ENCODE measurements at regions not wholly inside any gene's neighbourhood (a gene's known extent, or its start where the extent isn't known, plus 50 kb on each side); places are given as distances from the start of the nearest gene placed in this dataset.

GRCh38 chr6:62670490-62671223, 384.6 kb upstream of the KHDRBS2 start:
- DNase-seq, result no peak

- no peak for DNase-seq
Observed at GRCh38 chr6:62669831-62670230, 383.8 kb upstream of the KHDRBS2 start.

GRCh38 chr6:62652692-62653328, 366.8 kb upstream of the KHDRBS2 start:
- no peak for DNase-seq

- DNase-seq, result no peak
Observed at GRCh38 chr6:62645274-62645673, 359.2 kb upstream of the KHDRBS2 start.

GRCh38 chr6:62640749-62641148, 354.7 kb upstream of the KHDRBS2 start:
- peak in 1 of 2 experiments; percentile 5 for DNase-seq

DNA sequence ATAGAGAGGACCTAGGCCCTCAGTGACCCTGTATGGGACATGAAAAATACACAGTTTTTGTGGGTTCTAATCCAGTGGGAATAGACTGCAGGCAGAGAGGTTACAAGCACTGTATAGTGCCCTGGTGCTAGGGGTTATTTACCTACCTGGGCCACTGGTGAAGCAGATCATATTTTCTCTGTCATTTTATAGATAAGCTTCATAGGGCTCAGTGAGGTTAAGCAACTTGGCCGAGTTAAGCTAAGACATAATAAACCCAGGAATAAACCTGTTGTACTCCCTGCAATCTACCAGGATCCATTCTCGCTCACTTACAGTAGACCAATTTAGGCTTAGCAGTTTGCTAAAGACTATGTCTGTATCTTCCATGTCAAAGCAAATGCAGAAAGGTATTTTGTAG, 340.6 kb upstream of the KHDRBS2 start:
- DNase-seq, result no peak

GRCh38 chr6:62623846-62624532, 338.0 kb upstream of the KHDRBS2 start:
- DNase-seq, result no peak

DNA sequence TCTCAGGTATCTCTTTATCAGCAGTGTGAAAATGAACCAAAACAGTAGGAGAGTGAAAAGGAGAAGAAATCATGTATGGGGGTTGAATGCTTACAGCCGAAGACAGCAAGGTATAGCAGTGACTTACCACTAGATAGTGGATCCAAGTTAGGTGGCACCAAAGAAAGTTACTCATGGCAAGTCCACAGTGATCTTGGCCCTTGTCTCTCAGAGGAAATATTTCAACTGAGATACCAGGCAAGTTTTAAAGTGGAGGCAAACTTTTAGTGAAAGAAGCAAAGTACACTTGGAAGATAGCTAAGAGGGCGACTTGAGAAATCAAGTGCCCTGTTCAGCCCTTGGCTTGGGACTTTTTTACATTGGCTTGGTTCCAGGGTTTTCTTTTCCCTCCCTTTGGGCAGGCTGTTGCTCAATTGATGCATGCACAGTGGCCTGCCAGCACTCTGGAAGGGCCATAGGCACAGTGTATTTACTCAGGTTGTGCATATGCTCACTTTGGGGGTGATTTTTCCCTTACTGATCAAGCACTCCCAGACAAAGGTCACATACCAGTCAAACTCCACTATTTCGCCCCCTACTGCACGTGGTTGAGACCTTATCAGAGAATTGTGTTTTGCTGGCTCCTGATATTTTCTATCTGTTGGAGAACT, 329.5 kb upstream of the KHDRBS2 start:
- DNase-seq, result no peak

DNA sequence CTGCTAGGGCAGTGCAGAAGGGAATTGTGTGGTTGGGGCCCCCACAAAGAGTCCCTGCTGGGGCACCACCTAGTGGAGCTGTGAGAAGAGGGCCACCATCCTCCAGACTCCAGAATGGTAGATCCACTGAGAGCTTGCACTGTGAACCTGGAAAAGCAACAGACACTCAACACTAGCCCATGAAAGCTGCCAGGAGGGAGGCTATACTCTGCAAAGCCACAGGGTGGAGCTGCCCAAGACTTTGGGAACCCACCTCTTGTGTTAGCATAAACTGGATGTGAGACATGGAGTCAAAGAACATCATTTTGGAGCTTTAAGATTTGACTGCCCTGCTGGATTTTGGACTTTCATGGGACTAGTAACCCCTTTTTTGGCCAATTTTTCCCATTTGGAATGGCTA, 328.4 kb upstream of the KHDRBS2 start:
- no peak for DNase-seq

GRCh38 chr6:62613928-62614327, 327.9 kb upstream of the KHDRBS2 start:
- DNase-seq, result no peak

GRCh38 chr6:62612471-62612870, 326.4 kb upstream of the KHDRBS2 start:
- DNase-seq, result no peak

DNA sequence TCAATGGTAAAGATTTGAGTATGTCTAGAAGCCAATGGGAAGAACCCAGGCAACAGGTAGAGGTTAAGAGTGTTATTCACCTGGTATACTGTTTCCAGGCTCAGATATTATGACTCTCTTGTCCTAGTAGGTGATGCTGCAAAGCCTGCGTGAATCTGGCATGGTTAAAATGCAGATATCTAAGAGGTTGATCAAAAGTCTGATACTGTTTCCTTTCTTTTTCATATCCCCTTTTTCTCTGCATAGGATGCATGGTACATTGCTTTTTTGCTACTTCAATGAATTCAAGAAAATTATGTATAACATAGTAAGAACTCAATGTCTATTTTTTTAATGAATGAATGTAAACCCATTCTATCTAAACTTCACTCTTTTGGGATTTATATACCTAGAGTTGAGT, 284.3 kb upstream of the KHDRBS2 start:
- DNase-seq, result no peak

GRCh38 chr6:62541502-62541901, 255.5 kb upstream of the KHDRBS2 start:
- DNase-seq, result no peak

- DNase-seq, result no peak
Observed at GRCh38 chr6:62530985-62531384, 245.0 kb upstream of the KHDRBS2 start.

DNA sequence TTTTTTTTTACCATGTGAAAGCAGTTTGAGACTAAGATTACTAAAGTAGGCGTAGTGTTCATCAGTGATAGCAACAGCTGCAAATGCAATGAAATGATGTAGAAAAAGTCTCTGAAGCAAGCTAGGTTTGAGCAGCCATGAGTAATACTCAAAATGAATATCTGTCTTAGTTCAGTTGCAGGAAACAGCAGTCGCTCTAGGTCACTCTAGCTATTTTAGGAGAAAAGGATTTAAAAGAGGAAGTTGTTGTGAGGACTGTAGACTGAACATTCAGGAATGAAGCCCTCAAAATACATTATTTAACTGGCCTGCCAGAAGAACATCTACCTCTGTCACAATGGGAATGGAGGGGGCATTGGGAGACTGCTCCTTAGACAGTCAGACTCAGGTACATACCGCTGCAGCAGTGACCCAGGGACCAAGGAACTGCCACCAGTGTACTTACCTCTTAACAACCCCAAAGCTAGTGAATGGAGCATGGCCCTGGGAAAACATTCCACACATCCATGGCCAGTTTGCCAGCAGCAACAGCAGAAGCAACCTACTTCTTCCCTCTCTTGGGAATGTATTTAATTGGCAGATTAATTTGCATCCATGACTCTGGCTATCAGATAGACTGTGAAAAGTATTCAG, 243.0 kb upstream of the KHDRBS2 start:
- DNase-seq, result no peak

GRCh38 chr6:62523630-62524029, 237.6 kb upstream of the KHDRBS2 start:
- DNase-seq, result no peak

GRCh38 chr6:62519574-62519973, 233.5 kb upstream of the KHDRBS2 start:
- DNase-seq, result no peak

GRCh38 chr6:62516291-62517141, 230.5 kb upstream of the KHDRBS2 start:
- no peak for DNase-seq

- DNase-seq, result no peak
Observed at GRCh38 chr6:62492192-62492822, 206.3 kb upstream of the KHDRBS2 start.

DNA sequence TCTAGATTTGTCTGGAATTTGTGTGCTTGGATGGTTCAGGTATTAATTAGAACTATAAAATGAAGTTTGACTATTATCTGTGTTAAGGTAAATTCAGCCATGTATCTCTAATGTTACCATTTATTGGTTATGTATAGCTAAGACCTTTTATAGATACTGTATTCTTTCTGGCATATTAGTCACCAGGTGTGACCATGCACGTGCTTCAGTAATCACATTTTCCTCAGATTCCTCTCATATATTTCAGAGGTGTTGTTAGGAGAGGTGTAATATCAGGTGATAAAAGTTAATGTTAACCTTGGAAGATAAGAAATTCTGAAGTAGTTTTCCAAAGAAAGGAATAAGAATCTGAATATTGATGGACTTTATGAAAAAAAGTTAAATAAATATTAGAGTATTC, 194.5 kb upstream of the KHDRBS2 start:
- DNase-seq, result no peak

GRCh38 chr6:62479697-62480220, 193.7 kb upstream of the KHDRBS2 start:
- no peak for DNase-seq
